IMR-90 (cell line): ENCODE measurements at regions not wholly inside any gene's neighbourhood (a gene's known extent, or its start where the extent isn't known, plus 50 kb on each side); places are given as distances from the start of the nearest gene placed in this dataset.

Source experiments
- ATAC-seq: fragments of 200-7000 bp; cut with Tn5 transposase; 2 replicates; pipeline ENCODE4 v1.9.1; 2020; ENCODE audit warnings: low read depth, mild to moderate bottlenecking, moderate library complexity
- BruUV-seq: library from RNA; stranded (reverse); fragments of 400-500 nt; replicated peaks from 2 replicates; lab custom pipeline; 2021; lab: Mats Ljungman, UMichigan
- CTCF ChIA-PET: fragments of 300-600 bp; formaldehyde crosslinking; extraction: SDS; loops from one replicate; lab custom pipeline; 2021; ENCODE audit warnings: antibody characterized with exemption; lab: Yijun Ruan, JAX
- POLR2A ChIA-PET: fragments of 300-600 bp; sonication (Branson Sonifier 250); formaldehyde crosslinking; loops from one replicate; lab custom pipeline; 2022; ENCODE audit warnings: antibody characterized with exemption; ENCODE audit not compliant: unreplicated experiment; lab: Charles Lee
- DNase-seq: peaks from one replicate; pipeline ENCODE4 v3.0.0; 2013
- H2AFZ ChIP-seq: replicated peaks from 2 replicates; pipeline ENCODE3; 2013; ENCODE audit warnings: low read length, mild to moderate bottlenecking; ENCODE audit not compliant: poor library complexity
- H2AK5ac ChIP-seq: 2 replicates; pipeline ENCODE4 v1.6.1; 2013; ENCODE audit warnings: low read depth, low read length, inconsistent platforms
- H2AK9ac ChIP-seq: replicated peaks from 2 replicates; pipeline ENCODE3; 2013; ENCODE audit warnings: mild to moderate bottlenecking, low read depth, low read length, moderate library complexity; ENCODE audit not compliant: poor library complexity
- H2BK120ac ChIP-seq: 2 replicates; pipeline ENCODE4 v1.6.1; 2013; ENCODE audit warnings: low read depth, low read length, inconsistent platforms
- H2BK15ac ChIP-seq: 3 replicates; pipeline ENCODE4 v1.6.1; 2013; ENCODE audit warnings: low read depth, low read length, inconsistent platforms
- H2BK20ac ChIP-seq: 2 replicates; pipeline ENCODE4 v1.6.1; 2013; ENCODE audit warnings: low read depth, mild to moderate bottlenecking, inconsistent platforms, low read length, moderate library complexity
- H2BK5ac ChIP-seq: 2 replicates; pipeline ENCODE4 v1.6.1; 2013; ENCODE audit warnings: mild to moderate bottlenecking, low read depth, low read length, inconsistent platforms; ENCODE audit not compliant: poor library complexity, severe bottlenecking
- H3K14ac ChIP-seq: replicated peaks from 2 replicates; pipeline ENCODE4 v1.6.1; 2013; ENCODE audit warnings: low read depth, low read length, inconsistent platforms
- H3K18ac ChIP-seq: 2 replicates; pipeline ENCODE4 v1.6.1; 2013; ENCODE audit warnings: low read depth, low read length, control low read depth
- H3K23ac ChIP-seq: 2 replicates; pipeline ENCODE4 v1.6.1; 2013; ENCODE audit warnings: low read depth, low read length, inconsistent platforms
- H3K27ac ChIP-seq: 2 replicates; pipeline ENCODE4 v1.5.1; 2013; ENCODE audit warnings: mild to moderate bottlenecking, control low read depth, low read length; ENCODE audit not compliant: insufficient read depth
- H3K27me3 ChIP-seq: 2 replicates; pipeline ENCODE4 v1.6.1; 2013; ENCODE audit warnings: low read length; ENCODE audit not compliant: control insufficient read depth, insufficient read depth
- H3K36me3 ChIP-seq: 2 replicates; pipeline ENCODE4 v1.6.1; 2013; ENCODE audit warnings: low read length, mixed read lengths; ENCODE audit not compliant: control insufficient read depth, insufficient read depth
- H3K4ac ChIP-seq: 2 replicates; pipeline ENCODE4 v1.6.1; 2013; ENCODE audit warnings: low read depth, low read length, inconsistent platforms
- H3K4me1 ChIP-seq: 2 replicates; pipeline ENCODE4 v1.6.1; 2013; ENCODE audit warnings: low read length, mixed read lengths; ENCODE audit not compliant: control insufficient read depth, insufficient read depth
- H3K4me2 ChIP-seq: 2 replicates; pipeline ENCODE4 v1.6.1; 2013; ENCODE audit warnings: low read depth, mild to moderate bottlenecking, control low read depth, low read length, moderate library complexity
- H3K4me3 ChIP-seq: 2 replicates; pipeline ENCODE4 v1.5.1; 2013; ENCODE audit warnings: low read depth, mild to moderate bottlenecking, control low read depth, low read length, moderate library complexity; ENCODE audit not compliant: insufficient read depth
- H3K56ac ChIP-seq: 2 replicates; pipeline ENCODE4 v1.6.1; 2013; ENCODE audit warnings: low read length, inconsistent platforms; ENCODE audit not compliant: insufficient read depth; ENCODE audit errors: extremely low read depth
- H3K79me1 ChIP-seq, 2 experiments: 2 replicates each; pipeline ENCODE4 v1.6.1; 2013; ENCODE audit warnings: low read length in 2 of 2, inconsistent platforms in 1 of 2, low read depth in 1 of 2
- H3K9ac ChIP-seq: 2 replicates; pipeline ENCODE4 v1.6.1; 2013; ENCODE audit warnings: low read depth, low read length, control low read depth
- H3K9me1 ChIP-seq: 2 replicates; pipeline ENCODE4 v1.6.1; 2013; ENCODE audit warnings: low read length, inconsistent platforms; ENCODE audit not compliant: insufficient read depth
- H3K9me3 ChIP-seq: 2 replicates; pipeline ENCODE4 v1.6.1; 2013; ENCODE audit warnings: low read length; ENCODE audit not compliant: control insufficient read depth, insufficient read depth
- H4K20me1 ChIP-seq: 2 replicates; pipeline ENCODE4 v1.6.1; 2013; ENCODE audit warnings: low read length, inconsistent platforms; ENCODE audit not compliant: insufficient read depth
- H4K5ac ChIP-seq: 2 replicates; pipeline ENCODE4 v1.6.1; 2013; ENCODE audit warnings: mild to moderate bottlenecking, low read depth, low read length, control low read depth
- H4K8ac ChIP-seq, 2 experiments: 2 replicates each; pipeline ENCODE4 v1.6.1; 2013; ENCODE audit warnings: low read depth in 2 of 2, low read length in 2 of 2, control low read depth in 1 of 2, inconsistent platforms in 1 of 2
- H4K91ac ChIP-seq: 2 replicates; pipeline ENCODE4 v1.6.1; 2013; ENCODE audit warnings: low read depth, low read length, inconsistent platforms; ENCODE audit not compliant: insufficient read depth
- CEBPB ChIP-seq: IDR thresholded peaks from 2 replicates; pipeline ENCODE4 v1.6.1; 2012; ENCODE audit warnings: low read depth, low read length, improper control_type of control experiment
- CTCF ChIP-seq: conservative IDR thresholded peaks from 2 replicates; pipeline ENCODE4 v1.5.1; 2012; ENCODE audit warnings: mild to moderate bottlenecking, low read depth, low read length, improper control_type of control experiment
- ELK1 ChIP-seq: fragments of 150-350 bp; IDR thresholded peaks from 2 replicates; pipeline ENCODE4 v1.6.1; 2016; ENCODE audit warnings: low read depth, mild to moderate bottlenecking, low read length, moderate library complexity, borderline replicate concordance
- MAFK ChIP-seq: IDR thresholded peaks from 2 replicates; pipeline ENCODE4 v1.6.1; 2012; ENCODE audit warnings: low read depth, low read length, improper control_type of control experiment
- MXI1 ChIP-seq: IDR thresholded peaks from 2 replicates; pipeline ENCODE4 v1.6.1; 2012; ENCODE audit warnings: low read depth, mild to moderate bottlenecking, low read length, moderate library complexity, borderline replicate concordance
- RAD21 ChIP-seq: IDR thresholded peaks from 2 replicates; pipeline ENCODE4 v1.6.1; 2012; ENCODE audit warnings: low read length, improper control_type of control experiment
- RCOR1 ChIP-seq: IDR thresholded peaks from 2 replicates; pipeline ENCODE4 v1.6.1; 2012; ENCODE audit warnings: mild to moderate bottlenecking, low read length, improper control_type of control experiment; ENCODE audit not compliant: insufficient replicate concordance
- WGBS, 2 experiments: methylation state at CpG; one replicate each; pipeline versions ENCODE4 v1.1.5 to v1.1.7; 2013; ENCODE audit warnings: missing lambda C conversion rate in 2 of 2; ENCODE audit not compliant: insufficient read length in 1 of 2; ENCODE audit errors: extremely low coverage in 2 of 2; 5-methylcytosine and 5-hydroxymethylcytosine counted together
- dilution Hi-C: fragments of 300-500 bp; cut with HindIII; formaldehyde crosslinking; loops from one replicate; pipeline ENCODE4 v1.14.3; 2018; ENCODE audit warnings: low sequenced_read_pairs; ENCODE audit not compliant: unreplicated experiment
- in situ Hi-C: fragments of 300-500 bp; cut with MboI; formaldehyde crosslinking; loops from 3 replicates; pipeline ENCODE4 v1.14.3; 2019; ENCODE audit warnings: low sequenced_read_pairs, inconsistent platforms, mixed read lengths
- intact Hi-C: fragments of 100-400 bp; cut with micrococcal nuclease; formaldehyde crosslinking; loops from 2 replicates; pipeline ENCODE4 v1.10.0; 2022

- H2BK15ac ChIP-seq, result no peak overlapping the region
- no peak overlapping the region for H3K4me2 ChIP-seq
Observed at GRCh38 chr6:81564470-81565068, 187.9 kb downstream of the TENT5A start.

More at GRCh38 chr6:81564470-81565068, 187.9 kb downstream of the TENT5A start:
- Histone ChIP-seq H3K4ac (no peak overlapping the region), H3K27me3 (no peaks in the 10 kb centered on the region), H4K20me1 (no peaks in the 10 kb centered on the region), H2AFZ (no peak overlapping the region), H2BK5ac (no peak overlapping the region), H3K9me1 (no peaks in the 10 kb centered on the region), H3K79me1 (no peaks in the 10 kb centered on the region), H3K18ac (no peak overlapping the region), H3K4me3 (no peak overlapping the region), H3K14ac (no peak overlapping the region), H4K8ac (no peak overlapping the region), H4K5ac (no peak overlapping the region), H4K91ac (no peak overlapping the region), H3K23ac (no peak overlapping the region), H3K36me3 (no peaks in the 10 kb centered on the region), H2AK9ac (no peak overlapping the region), H2BK20ac (no peak overlapping the region), H3K9me3 (no peaks in the 10 kb centered on the region), H3K27ac (no peak overlapping the region), H3K4me1 (no peaks in the 10 kb centered on the region; the same call in 1 of the 2 replicates), H3K56ac (no peak overlapping the region), H3K9ac (no peak overlapping the region), H2BK120ac (no peak overlapping the region), H2AK5ac (no peak overlapping the region)
- intact Hi-C loops (no loop called here), in situ Hi-C loops (no loop called here), dilution Hi-C loops (no loop called here)
- ATAC-seq (no peak), DNase-seq (no peak)
- POLR2A ChIA-PET, result no interaction called here
- CTCF ChIA-PET, result interaction anchor here (0.5 kb wide), 1 partner anchor 163 kb away, joined by 4 read pairs; no protein-coding TSS in a partner anchor
- no peak for TF ChIP-seq CEBPB
- no peak for TF ChIP-seq RCOR1
- TF ChIP-seq RAD21, result no peak
- TF ChIP-seq MAFK, result no peak
- no peak for TF ChIP-seq ELK1
- TF ChIP-seq MXI1, result no peak
- TF ChIP-seq CTCF, result no peak
- no TSS peak for BruUV-seq
- WGBS, 2 experiments, result no CpG with 5 or more reads among the region's 2 CpGs
